Left renal cortex interstitium (tissue), 4 donors: ENCODE measurements at regions not wholly inside any gene's neighbourhood (a gene's known extent, or its start where the extent isn't known, plus 50 kb on each side); places are given as distances from the start of the nearest gene placed in this dataset.

Source experiments
- DNase-seq, 4 donors: peaks; one replicate each; pipeline ENCODE4 v3.0.0-alpha.2; 2013; ENCODE audit warnings: low read depth in 4 of 4, low spot score in 2 of 4, missing footprints in 1 of 4

GRCh38 chr15:96565266-96565665 lies 234.8 kb downstream of the NR2F2 start:
- no peak for DNase-seq

DNA sequence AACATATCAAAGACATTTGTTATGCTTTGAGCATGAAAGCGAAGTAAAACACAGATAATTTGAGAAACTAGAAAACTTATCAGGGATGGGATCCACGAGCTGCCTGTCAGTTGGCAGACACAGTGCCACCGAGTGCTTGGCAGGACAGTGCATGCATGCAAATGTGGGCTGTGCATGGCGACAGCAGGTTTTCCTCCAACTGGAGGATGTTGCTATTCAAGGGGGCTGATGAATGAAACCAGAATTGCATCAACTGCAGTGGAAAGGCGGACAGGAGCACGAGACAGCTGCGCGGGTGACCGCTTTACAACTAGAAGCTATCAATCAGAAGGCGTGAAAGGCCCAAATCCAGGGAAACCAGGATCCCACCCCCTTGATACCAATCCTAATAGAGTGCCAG lies 244.3 kb downstream of the NR2F2 start:
- no peak for DNase-seq

GRCh38 chr15:96576596-96576995 lies 246.1 kb downstream of the NR2F2 start:
- DNase-seq = no peak

DNA sequence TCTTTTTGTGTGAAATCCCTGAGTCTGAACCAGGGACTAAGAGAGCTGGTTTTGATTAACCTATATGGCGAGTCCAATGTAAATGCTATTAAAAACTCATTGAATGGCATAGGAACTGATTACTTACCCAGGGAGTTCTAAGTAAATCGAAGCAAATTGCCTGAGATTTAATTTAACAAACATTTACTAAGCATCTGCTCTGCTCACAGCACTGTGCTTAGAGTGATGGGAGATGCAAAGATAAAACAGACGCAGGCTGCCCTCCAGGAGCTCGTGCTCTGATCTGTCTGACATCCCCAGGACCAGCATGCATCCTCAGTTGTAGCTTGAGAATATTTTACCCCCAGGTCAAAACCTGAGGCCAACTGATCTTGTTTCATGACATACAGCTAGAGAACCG lies 247.9 kb downstream of the NR2F2 start:
- no peak for DNase-seq

- no peak for DNase-seq
These were observed 250.9 kb downstream of the NR2F2 start for GRCh38 chr15:96581371-96581770.

GRCh38 chr15:96582473-96582872 lies 252.0 kb downstream of the NR2F2 start:
- no peak for DNase-seq

DNA sequence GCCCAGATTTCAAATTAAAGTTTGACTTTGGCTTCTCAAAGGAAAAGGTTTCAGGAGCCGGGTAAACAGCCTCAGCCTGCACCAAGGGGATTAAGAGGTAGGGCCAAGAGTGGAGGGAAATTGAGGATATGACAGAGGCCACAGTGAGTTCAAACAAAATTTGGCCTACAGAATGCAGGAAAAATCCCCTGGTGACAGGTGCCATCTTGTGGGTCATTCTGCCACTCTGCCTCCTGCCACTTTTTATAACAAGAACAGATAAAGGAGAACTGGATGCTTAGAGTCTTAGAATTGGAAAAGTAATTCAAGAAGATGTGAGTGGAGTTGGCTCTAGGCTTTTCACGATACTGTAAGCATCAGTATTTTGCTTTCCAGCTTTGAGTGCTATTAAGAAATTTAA lies 253.2 kb downstream of the NR2F2 start:
- no peak for DNase-seq

DNA sequence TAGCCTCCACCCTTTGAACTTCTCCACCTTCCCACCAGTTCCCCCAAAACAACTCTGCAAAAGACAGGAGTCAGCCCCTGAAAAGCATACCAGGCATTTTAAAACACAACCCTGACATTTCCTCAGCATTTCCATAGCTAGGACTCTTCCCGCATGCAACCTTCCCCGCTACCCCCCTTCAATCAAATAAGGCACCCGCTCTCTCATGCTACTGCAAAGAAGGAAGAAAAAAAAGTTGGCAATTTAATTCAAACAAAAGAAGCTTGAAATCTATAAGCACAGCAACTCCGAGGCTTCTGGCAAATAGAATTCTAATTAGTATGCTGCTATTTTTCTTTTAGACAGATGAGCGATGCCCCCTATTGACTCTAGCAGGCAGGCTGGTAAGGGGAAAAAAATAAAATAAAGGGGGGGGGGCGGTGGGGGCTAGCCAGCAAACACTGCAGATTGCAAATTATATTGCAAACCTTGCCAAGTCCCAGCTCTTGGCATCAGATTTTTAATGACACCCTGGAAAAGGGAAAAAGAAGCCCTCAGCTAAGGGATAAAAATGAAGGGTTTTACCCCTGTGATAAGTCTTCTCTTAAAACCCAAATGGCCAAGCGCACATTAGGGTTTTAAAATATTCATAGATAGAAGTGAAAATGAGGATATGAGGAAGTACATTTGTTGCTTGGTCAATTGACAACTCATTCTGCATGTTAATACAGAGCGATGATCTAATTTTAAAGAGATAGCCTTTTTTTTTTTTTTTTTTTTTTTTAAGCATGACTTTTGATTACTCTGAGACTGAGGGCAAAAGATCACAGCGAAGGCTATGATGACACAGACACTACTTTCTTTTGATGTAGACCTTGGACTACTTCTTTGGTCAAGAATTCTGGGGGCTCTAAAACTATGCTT lies 255.2 kb downstream of the NR2F2 start:
- no peak for DNase-seq

DNA sequence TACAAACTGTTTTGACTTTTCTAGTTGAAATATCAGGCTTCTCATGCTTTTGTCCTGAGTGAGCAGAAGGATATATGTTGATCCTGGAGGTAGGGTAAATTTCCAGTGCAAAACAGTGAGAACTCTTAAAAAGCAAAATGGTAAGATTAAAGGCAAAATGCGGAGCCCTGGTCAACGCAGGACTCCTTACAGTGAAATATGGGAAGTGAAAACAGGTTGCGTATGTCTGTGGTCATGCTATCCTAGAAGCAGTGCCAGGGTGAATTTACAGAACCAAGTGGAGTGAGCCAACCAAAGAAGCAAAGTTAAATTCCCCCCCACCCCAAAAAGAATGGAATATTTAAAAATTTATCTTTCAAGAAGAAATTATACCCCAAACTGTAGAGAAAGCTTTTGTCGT lies 256.4 kb downstream of the NR2F2 start:
- no peak for DNase-seq

GRCh38 chr15:96589864-96590263 lies 259.4 kb downstream of the NR2F2 start:
- no peak for DNase-seq

DNA sequence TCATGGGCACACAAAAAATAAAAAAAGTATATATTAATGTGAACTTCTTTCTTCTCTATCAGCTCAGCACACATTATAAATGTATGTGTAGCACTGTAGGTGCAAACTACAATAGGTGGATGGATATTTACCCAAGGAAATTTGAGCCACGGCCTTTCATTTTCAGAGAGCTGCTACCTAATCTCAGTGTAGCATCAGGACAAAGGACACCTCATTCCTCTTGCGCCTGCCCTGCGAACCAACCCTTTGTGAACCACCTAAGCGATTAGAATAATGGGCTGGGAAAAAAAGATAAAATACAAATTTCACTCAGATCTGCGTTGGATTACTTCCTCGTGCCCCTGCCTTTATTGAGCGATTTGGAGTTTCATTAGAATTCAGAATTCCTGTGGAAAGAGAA lies 263.2 kb downstream of the NR2F2 start:
- DNase-seq = no peak

- no peak for DNase-seq
These were observed 265.5 kb downstream of the NR2F2 start for GRCh38 chr15:96595951-96596350.

DNA sequence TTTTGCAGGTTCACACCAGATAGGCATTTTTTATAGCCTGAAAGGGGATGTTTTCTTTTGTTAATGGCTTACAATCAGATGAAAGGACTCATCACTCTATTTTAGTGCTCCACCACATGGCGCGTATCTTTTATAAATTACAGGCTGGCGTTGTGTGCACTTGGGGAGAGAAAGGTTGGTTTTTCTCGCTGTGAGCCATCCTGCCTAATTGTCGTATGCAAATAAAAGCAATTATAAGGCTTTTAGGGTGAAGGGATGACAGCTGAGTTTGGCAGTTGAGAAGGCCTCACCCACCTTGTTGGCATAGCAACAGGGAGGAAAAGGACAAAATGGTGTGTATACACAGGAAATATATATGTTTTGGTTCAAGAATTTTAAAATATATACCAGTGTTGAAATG lies 268.0 kb downstream of the NR2F2 start:
- DNase-seq = no peak

GRCh38 chr15:96599268-96599667 lies 268.8 kb downstream of the NR2F2 start:
- no peak for DNase-seq

DNA sequence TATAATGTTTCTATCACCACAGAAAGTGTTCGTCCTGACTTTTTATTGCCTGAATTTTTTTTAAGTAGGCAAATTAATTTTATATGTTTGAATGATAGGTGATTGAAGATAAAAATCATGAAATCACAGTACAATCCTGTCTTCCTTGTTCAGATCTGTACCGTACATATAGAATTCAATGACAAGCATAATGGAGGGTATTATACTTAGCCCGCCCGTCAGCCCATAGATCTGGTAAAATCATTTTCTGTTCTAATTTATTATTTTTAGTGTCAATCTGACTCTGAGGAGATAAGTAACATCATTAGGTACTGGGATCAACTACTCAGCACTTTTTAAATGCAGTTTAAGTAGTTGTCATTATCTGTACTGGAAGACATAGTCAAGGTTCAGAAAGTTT lies 269.9 kb downstream of the NR2F2 start:
- DNase-seq = no peak

DNA sequence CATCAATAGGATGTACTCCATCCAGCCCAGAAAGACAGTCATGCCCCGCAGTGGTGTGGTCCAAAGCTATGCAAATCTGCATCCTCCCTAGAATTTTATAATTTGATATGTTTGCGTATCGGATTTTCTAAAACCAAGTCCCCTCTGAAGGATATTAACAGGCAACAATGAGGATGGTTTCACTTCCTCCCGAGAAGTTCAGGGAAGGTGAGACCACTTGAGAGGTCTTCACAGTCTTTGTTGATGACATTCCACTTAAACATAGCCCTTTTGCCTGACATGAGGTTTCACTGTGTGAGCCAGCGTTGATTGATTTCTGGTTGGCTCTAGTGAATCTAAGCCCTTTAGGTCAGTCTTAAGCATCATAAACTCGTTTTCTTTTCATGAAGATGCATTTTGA lies 276.1 kb downstream of the NR2F2 start:
- DNase-seq = no peak

DNA sequence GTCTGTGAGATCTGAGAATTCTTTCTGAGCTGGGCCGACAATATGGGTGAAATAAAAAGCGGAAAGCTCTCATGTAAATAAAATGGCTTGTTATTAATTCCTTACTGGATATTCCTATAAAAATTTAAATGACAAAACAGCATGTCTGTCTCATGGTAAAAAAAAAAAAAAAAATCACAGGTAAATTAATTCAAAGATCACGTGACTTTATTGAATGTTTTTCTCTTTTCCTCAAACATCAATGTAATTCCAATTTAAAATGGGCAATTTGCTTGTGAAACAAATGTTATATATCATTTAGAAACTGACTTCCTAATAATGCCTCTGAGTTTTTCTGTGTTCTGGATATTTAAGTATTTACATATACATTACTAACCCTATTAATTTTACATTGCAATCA lies 280.3 kb downstream of the NR2F2 start:
- no peak for DNase-seq

- no peak for DNase-seq
These were observed 282.4 kb downstream of the NR2F2 start for GRCh38 chr15:96612917-96613316.

DNA sequence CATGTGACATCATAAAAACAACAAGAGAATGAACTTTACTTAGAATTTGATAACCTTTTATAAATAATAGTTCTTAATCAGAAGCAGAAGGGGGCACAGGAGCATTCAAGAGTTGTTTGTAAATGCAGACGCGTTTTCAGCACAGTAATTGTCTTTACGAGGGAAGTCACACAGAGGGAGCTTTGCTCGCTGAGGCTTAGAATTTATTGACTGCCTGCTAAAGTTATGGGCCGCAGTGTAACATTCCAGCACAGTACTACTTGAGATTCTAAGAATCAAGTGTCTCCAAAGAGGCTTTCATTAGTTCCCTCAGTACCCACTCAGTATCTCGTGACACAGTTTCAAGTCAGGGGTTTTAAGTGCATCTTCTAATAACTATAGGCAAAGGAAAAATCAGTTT lies 288.7 kb downstream of the NR2F2 start:
- DNase-seq = peak in 1 of 4 donors; percentile 23

- DNase-seq = no peak
These were observed 292.2 kb downstream of the NR2F2 start for GRCh38 chr15:96622714-96623113.

- no peak for DNase-seq
These were observed 294.8 kb downstream of the NR2F2 start for GRCh38 chr15:96625256-96625655.

DNA sequence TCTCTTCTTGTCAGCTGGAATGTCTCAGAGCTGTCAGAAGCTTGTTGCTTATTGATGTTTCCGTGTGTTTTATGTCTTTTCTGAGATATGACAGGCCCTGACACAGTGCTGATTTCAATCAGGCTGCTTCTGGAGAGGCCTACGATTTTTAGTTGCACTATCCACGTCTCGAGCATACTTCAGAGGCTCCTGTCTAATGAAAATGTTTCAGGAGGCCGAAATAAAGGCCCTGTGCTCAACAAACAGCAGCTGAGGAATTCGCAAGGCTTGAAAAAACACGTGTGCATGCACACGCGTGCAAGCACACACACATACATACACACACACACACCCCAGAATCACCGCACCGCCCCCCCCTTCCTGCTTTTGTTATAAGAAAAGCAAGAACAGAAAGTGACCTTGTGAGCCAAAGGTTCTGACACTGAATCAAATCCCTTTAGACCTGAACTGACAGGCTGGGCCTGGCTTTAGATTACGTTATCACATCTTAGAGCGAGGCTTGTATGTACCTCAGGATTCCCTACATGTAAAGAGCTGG lies 296.6 kb downstream of the NR2F2 start:
- peak in 1 of 4 donors; percentile 17 for DNase-seq
